ENCODE measurements at regions not wholly inside any gene's neighbourhood (a gene's known extent, or its start where the extent isn't known, plus 50 kb on each side); places are given as distances from the start of the nearest gene placed in this dataset.

DNA sequence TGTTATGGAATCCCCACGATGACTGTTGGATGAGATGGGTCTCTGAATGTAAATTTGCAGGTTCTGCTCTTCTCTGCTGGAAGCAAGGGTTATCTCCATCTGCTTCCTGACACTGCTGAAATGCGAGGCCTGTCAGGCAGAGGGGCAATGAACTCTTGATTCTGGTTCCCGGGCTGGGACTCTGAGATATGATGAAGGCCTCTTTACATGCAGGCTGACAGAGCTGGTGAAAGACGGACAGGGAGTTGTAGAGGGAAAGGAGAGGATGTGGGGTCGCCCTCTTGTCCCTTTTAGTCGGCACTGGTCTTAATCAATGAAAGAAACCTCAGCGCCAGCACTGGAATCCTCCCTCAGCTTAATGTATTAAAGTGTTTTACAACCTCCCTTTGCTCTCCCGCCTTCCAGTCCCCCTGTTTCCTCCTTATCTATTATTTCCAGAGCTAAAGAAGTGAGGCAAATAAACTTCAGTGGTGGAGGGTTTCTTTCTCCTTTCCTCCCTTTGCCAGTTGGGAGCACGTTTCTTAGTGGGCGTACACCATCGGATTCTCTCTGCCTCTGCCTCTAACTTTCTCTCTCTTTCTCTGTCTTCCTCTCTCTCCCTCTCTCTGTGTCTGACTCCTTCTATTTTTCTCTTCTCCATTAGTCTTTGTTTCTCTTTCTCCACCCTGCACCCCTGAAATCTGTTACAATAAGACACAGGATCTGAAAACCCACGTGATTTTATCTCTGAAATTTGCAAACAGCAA is 145.6 kb downstream of the BAMBI start:
- TF ChIP-seq ELF1 (IDR thresholded peaks at IDR 0.05; ENCODE audit: borderline replicate concordance, low read depth) (no peak), ZFX (IDR thresholded peaks at IDR 0.05) (no peak)

Data from HCT116 (cell line).